ENCODE measurements at regions not wholly inside any gene's neighbourhood (a gene's known extent, or its start where the extent isn't known, plus 50 kb on each side); places are given as distances from the start of the nearest gene placed in this dataset.

DNA sequence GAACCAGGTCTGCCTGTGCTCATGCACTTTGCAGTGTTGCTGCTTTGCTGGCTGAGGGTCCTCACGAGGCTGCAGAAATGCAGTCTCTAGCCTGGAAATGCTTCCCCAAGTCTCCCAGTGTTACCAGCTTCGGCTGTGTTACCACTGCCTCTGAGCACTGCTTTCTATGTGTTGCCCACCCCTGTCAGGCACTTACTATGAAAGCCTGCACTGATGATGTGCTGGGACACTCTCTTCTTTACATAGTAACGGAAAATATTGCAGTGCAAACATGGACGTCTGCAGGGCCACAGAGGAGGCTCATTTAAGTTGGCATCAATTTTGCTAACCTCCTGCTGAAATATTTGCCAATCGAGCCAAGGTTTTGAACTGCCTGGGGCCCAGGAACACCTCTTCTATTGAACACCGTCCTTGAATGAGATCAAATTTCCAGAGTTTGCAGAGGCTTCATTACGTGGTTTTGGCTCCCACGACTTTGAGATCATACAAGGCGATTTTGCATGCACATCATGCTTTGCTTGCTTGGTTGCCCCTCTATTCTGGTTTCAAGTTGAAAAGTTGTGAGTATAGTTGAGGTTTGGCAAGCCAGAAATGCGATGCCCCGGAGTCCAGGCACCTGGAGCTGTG is 404.7 kb upstream of the PODXL start:
- ATAC-seq (ENCODE audit: insufficient read depth, low read depth) (no peak), DNase-seq (no peak)
- no peaks in the 10 kb centered on the region for H3K36me3 ChIP-seq (ENCODE audit: insufficient read depth, low read length)
- TF ChIP-seq, protein P1, sequence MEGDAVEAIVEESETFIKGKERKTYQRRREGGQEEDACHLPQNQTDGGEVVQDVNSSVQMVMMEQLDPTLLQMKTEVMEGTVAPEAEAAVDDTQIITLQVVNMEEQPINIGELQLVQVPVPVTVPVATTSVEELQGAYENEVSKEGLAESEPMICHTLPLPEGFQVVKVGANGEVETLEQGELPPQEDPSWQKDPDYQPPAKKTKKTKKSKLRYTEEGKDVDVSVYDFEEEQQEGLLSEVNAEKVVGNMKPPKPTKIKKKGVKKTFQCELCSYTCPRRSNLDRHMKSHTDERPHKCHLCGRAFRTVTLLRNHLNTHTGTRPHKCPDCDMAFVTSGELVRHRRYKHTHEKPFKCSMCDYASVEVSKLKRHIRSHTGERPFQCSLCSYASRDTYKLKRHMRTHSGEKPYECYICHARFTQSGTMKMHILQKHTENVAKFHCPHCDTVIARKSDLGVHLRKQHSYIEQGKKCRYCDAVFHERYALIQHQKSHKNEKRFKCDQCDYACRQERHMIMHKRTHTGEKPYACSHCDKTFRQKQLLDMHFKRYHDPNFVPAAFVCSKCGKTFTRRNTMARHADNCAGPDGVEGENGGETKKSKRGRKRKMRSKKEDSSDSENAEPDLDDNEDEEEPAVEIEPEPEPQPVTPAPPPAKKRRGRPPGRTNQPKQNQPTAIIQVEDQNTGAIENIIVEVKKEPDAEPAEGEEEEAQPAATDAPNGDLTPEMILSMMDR (IDR thresholded peaks at IDR 0.05; ENCODE audit: borderline replicate concordance, extremely low read depth, low read length, poor library complexity, severe bottlenecking), result no peak
- TF ChIP-seq EZH2 (IDR thresholded peaks at IDR 0.05; ENCODE audit: borderline replicate concordance, low read depth, low read length, severe bottlenecking), result no peak
- no peak overlapping the region for H3K4me3 ChIP-seq (ENCODE audit: low read depth in 1 of 2, low read length in 2 of 2)
- no peaks in the 10 kb centered on the region for H3K4me1 ChIP-seq (ENCODE audit: insufficient read depth, low read length)
- no peak overlapping the region for H2AFZ ChIP-seq (ENCODE audit: low read depth, low read length)
- H4K20me1 ChIP-seq (ENCODE audit: insufficient read depth, low read length), result no peaks in the 10 kb centered on the region
- H3K9ac ChIP-seq (ENCODE audit: low read depth, low read length), result no peak overlapping the region
- no peaks in the 10 kb centered on the region for H3K9me3 ChIP-seq (ENCODE audit: insufficient read depth, low read length, severe bottlenecking)
- peaks cover 10% of the 10 kb centered on the region for H3K27me3 ChIP-seq (ENCODE audit: insufficient read depth, low read length, poor library complexity)
- H3K27ac ChIP-seq (ENCODE audit: low read length), result no peak overlapping the region
- H3K4me2 ChIP-seq (ENCODE audit: insufficient read depth, low read length), result no peak overlapping the region
- H3K79me2 ChIP-seq (ENCODE audit: insufficient read depth, low read length), result no peaks in the 10 kb centered on the region

DNA sequence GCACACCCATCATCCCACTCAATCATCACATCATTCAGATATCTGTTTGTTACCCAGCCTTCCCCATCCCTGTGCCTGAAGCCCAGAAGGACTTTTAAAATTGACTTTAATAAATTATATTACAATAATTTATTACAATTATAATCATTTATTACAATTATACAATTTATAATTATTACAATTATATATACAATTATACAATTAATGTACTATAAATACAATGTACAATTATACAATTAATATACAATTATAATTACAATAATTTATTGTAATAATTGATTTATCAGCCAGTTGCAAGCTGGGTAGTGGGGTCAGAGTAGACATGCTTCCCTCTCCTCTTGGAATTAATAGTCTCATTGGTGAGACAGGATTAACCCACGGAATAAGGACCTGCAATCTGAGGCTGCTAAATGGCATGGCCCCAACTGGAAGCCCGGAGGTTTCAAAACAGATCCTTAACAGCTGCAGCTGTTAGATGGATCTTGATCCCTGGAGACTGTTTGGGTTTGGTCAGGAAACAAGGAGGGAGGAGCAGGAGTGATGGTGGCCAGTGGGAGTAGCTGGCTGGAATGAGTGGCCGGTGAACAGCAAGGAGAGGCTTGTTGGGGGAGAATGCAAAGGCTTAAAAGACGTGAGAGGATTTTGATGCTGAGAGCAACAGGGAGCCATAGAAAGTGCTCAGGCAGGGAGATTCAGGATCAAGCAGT is 402.8 kb upstream of the PODXL start:
- H3K27ac ChIP-seq (ENCODE audit: low read length), result no peak overlapping the region
- TF ChIP-seq, protein P1 (IDR thresholded peaks at IDR 0.05; ENCODE audit: borderline replicate concordance, extremely low read depth, low read length, poor library complexity, severe bottlenecking), result no peak
- no peak for TF ChIP-seq EZH2 (IDR thresholded peaks at IDR 0.05; ENCODE audit: borderline replicate concordance, low read depth, low read length, severe bottlenecking)
- H3K27me3 ChIP-seq (ENCODE audit: insufficient read depth, low read length, poor library complexity), result peaks cover 16% of the 10 kb centered on the region
- H4K20me1 ChIP-seq (ENCODE audit: insufficient read depth, low read length), result no peaks in the 10 kb centered on the region
- H3K4me1 ChIP-seq (ENCODE audit: insufficient read depth, low read length), result no peaks in the 10 kb centered on the region
- H3K4me3 ChIP-seq (ENCODE audit: low read depth in 1 of 2, low read length in 2 of 2), result no peak overlapping the region
- DNase-seq, result no peak
- no peak overlapping the region for H3K9ac ChIP-seq (ENCODE audit: low read depth, low read length)
- no peaks in the 10 kb centered on the region for H3K36me3 ChIP-seq (ENCODE audit: insufficient read depth, low read length)
- H3K9me3 ChIP-seq (ENCODE audit: insufficient read depth, low read length, severe bottlenecking), result no peaks in the 10 kb centered on the region
- H3K4me2 ChIP-seq (ENCODE audit: insufficient read depth, low read length), result no peak overlapping the region
- H2AFZ ChIP-seq (ENCODE audit: low read depth, low read length), result no peak overlapping the region
- no peaks in the 10 kb centered on the region for H3K79me2 ChIP-seq (ENCODE audit: insufficient read depth, low read length)
- ATAC-seq (ENCODE audit: insufficient read depth, low read depth), result no peak

DNA sequence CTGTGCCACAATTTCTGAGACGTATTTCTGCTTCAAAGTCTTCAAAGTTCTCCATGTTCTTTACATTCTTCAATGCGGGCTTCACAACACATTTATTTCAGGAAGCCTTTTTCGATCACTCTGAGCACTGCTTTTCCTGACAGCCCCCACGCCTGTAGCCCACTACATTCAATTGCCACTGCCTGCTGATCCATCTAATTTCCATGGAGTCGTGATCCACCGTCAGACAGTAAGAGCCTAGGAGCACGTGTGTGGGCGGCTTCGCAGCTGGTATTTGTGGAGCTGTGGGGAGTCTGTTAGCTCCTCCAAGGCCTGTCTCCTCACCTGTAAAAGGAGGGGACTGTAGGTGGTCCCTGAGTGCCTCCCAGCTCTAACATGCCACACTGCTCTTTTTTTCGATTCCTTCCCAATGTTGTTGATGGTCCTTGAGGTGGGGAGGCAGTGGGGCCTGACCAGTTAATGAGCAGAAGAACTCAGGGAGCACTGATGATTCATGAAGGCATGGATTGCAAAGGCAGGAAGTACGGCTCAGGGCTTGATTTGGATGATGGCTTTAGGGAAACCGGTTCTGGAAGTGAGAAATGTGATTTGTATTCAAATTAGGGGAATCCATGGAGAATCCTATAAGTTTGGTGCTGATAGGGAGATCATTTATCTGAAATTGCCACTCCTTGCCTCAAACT is 401.1 kb upstream of the PODXL start:
- ATAC-seq (ENCODE audit: insufficient read depth, low read depth), result no peak
- Histone ChIP-seq H3K27me3 (ENCODE audit: insufficient read depth, low read length, poor library complexity) (peaks cover 16% of the 10 kb centered on the region), H3K36me3 (ENCODE audit: insufficient read depth, low read length) (no peaks in the 10 kb centered on the region), H3K27ac (ENCODE audit: low read length) (no peak overlapping the region), H3K9ac (ENCODE audit: low read depth, low read length) (no peak overlapping the region), H3K9me3 (ENCODE audit: insufficient read depth, low read length, severe bottlenecking) (no peaks in the 10 kb centered on the region), H2AFZ (ENCODE audit: low read depth, low read length) (no peak overlapping the region), H3K4me2 (ENCODE audit: insufficient read depth, low read length) (no peak overlapping the region), H3K4me1 (ENCODE audit: insufficient read depth, low read length) (no peaks in the 10 kb centered on the region), H3K79me2 (ENCODE audit: insufficient read depth, low read length) (no peaks in the 10 kb centered on the region), H3K4me3 (ENCODE audit: low read depth in 1 of 2, low read length in 2 of 2) (no peak overlapping the region), H4K20me1 (ENCODE audit: insufficient read depth, low read length) (no peaks in the 10 kb centered on the region)
- DNase-seq, result no peak
- TF ChIP-seq, protein P1 (IDR thresholded peaks at IDR 0.05; ENCODE audit: borderline replicate concordance, extremely low read depth, low read length, poor library complexity, severe bottlenecking), result no peak
- no peak for TF ChIP-seq EZH2 (IDR thresholded peaks at IDR 0.05; ENCODE audit: borderline replicate concordance, low read depth, low read length, severe bottlenecking)
